ENCODE measurements at regions not wholly inside any gene's neighbourhood (a gene's known extent, or its start where the extent isn't known, plus 50 kb on each side); places are given as distances from the start of the nearest gene placed in this dataset.

- TF ChIP-seq, protein P1, sequence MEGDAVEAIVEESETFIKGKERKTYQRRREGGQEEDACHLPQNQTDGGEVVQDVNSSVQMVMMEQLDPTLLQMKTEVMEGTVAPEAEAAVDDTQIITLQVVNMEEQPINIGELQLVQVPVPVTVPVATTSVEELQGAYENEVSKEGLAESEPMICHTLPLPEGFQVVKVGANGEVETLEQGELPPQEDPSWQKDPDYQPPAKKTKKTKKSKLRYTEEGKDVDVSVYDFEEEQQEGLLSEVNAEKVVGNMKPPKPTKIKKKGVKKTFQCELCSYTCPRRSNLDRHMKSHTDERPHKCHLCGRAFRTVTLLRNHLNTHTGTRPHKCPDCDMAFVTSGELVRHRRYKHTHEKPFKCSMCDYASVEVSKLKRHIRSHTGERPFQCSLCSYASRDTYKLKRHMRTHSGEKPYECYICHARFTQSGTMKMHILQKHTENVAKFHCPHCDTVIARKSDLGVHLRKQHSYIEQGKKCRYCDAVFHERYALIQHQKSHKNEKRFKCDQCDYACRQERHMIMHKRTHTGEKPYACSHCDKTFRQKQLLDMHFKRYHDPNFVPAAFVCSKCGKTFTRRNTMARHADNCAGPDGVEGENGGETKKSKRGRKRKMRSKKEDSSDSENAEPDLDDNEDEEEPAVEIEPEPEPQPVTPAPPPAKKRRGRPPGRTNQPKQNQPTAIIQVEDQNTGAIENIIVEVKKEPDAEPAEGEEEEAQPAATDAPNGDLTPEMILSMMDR (IDR thresholded peaks at IDR 0.05), result no peak
- no peak for TF ChIP-seq POLR2A (IDR thresholded peaks at IDR 0.05)
Observed at GRCh38 chr20:51969191-51969590, 166.9 kb upstream of the SALL4 start.

Data from testis (tissue), 2 donors.